ENCODE measurements at regions not wholly inside any gene's neighbourhood (a gene's known extent, or its start where the extent isn't known, plus 50 kb on each side); places are given as distances from the start of the nearest gene placed in this dataset.

DNA sequence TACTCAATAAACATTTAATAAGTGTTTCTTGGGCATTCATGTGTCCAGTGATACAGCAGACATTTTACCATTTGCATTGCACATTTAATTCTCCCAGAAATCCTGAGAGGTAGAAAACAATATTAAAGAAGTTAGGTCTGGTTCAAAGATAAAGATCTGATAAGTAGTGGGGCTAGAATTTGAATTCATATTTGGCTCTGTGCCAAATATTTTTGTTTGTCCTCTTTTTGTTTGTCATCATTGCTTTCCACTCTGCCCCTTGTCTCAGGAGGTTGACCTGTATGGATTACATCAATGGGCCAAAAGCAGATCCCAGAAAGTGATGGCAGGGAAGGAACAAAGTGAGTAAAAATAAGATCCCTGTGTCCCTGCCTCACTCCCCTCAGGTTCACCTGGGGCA, 441.9 kb upstream of the PKDCC start:
- H3K27ac ChIP-seq, result no peak overlapping the region
- TF ChIP-seq CTCF (IDR thresholded peaks at IDR 0.05), result no peak
- no peak overlapping the region for H3K4me3 ChIP-seq
- intact Hi-C loops (cut with DNase I), result no loop called here
- ATAC-seq (no peak), DNase-seq (no peak)
- H3K9me3 ChIP-seq, result no peaks in the 10 kb centered on the region
- no peaks in the 10 kb centered on the region for H3K36me3 ChIP-seq (ENCODE audit: insufficient read depth in 1 of 2, low read depth in 1 of 2)
- no peaks in the 10 kb centered on the region for H3K4me1 ChIP-seq
- H3K27me3 ChIP-seq (ENCODE audit: insufficient read depth in 3 of 3, low read length in 2 of 3), result no peaks in the 10 kb centered on the region

DNA sequence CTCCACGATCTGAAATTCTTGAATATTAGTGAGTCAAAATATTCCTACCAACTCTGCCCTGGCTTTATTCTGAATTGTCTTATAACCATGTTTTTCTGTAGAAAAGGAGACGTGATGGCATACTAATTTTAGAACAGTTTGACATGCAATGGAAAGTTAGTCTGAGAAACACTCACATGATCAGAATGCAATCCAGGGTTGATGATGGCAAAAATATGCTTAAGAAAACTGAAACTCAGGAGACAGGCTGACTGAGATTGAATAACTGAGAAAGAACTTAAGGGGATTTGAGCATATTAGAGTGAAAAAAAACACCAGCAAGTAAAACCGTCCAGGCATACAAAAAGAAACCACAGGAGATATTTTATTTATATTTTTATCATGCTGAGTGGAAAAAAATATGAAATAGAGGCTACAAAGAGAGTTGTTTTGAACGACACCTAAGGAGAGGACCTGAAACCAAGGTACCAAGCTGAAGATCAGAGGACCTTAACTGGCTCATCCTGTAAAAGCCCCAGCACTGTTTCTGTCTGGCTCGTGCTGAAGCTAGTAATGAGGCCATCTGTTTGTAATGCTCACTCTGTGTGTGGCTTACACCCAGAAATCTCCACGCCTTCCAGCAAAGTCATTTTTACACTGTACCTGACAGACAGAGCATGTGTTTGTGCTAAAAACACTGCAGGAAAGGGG, 437.2 kb upstream of the PKDCC start:
- DNase-seq, result no peak
- Histone ChIP-seq H3K36me3 (ENCODE audit: insufficient read depth in 1 of 2, low read depth in 1 of 2) (no peaks in the 10 kb centered on the region), H3K4me1 (no peaks in the 10 kb centered on the region), H3K4me3 (no peak overlapping the region), H3K9me3 (no peaks in the 10 kb centered on the region), H3K27me3 (ENCODE audit: insufficient read depth in 3 of 3, low read length in 2 of 3) (no peaks in the 10 kb centered on the region), H3K27ac (peak overlapping the region; percentile 32)
- 20 to 30% (median 23%) methylated on average over 6 of the region's 6 CpGs for WGBS, 3 donors
- no peak for TF ChIP-seq CTCF (IDR thresholded peaks at IDR 0.05)
- no peak for ATAC-seq
- intact Hi-C loops (cut with DNase I), result no loop called here

DNA sequence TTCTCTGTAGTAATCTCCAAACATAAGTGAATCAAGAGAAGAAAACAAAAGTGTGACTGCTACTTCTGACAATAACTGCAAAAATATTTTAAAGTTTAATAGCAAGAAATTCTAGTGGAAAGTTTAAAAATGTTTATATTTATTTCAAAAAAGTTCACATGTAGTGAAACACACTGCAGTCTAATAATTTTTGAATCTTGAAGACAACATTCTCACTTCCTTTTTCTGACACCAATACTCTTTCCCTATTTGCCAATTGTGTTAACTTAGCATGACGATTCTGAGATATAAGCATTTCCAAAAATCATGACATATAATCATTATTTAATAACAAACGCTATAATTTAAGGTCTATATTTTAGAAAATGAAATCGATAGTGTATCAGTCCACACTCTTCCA, 429.1 kb upstream of the PKDCC start:
- 70 to 87% (median 84%) methylated on average over 3 of the region's 3 CpGs for WGBS, 3 donors
- no peaks in the 10 kb centered on the region for H3K27me3 ChIP-seq (ENCODE audit: insufficient read depth in 3 of 3, low read length in 2 of 3)
- no peaks in the 10 kb centered on the region for H3K9me3 ChIP-seq
- no peaks in the 10 kb centered on the region for H3K4me1 ChIP-seq
- no peaks in the 10 kb centered on the region for H3K36me3 ChIP-seq (ENCODE audit: insufficient read depth in 1 of 2, low read depth in 1 of 2)
- intact Hi-C loops (cut with DNase I), result no loop called here
- no peak for TF ChIP-seq CTCF (IDR thresholded peaks at IDR 0.05)
- ATAC-seq (no peak), DNase-seq (no peak)
- no peak overlapping the region for H3K27ac ChIP-seq
- no peak overlapping the region for H3K4me3 ChIP-seq

DNA sequence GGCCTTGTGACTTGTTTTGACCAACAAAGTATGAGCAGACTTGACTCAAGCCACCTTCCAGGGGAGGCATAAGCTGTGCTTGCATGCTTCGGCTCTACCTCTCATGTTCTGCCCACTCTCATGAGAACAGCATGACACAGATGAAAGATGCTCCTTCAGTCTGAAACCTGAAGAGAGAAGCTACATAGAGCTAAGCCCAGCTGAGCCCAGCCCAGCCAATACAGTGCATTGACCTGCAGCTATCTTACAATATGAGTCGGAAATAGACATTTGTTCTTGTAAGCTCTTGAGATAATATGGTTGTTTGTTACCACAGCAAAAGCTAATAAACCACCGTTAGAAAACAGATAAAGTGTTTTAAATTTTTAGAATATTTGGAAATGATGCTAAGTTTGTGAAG, 426.7 kb upstream of the PKDCC start:
- Histone ChIP-seq H3K27me3 (ENCODE audit: insufficient read depth in 3 of 3, low read length in 2 of 3) (no peaks in the 10 kb centered on the region), H3K27ac (no peak overlapping the region), H3K4me3 (no peak overlapping the region), H3K4me1 (no peaks in the 10 kb centered on the region), H3K9me3 (no peaks in the 10 kb centered on the region), H3K36me3 (ENCODE audit: insufficient read depth in 1 of 2, low read depth in 1 of 2) (no peaks in the 10 kb centered on the region)
- intact Hi-C loops (cut with DNase I), result no loop called here
- no peak for DNase-seq
- no peak for ATAC-seq
- WGBS, 3 donors, result 80 to 88% (median 85%) methylated on average over 3 of the region's 3 CpGs
- no peak for TF ChIP-seq CTCF (IDR thresholded peaks at IDR 0.05)

- no peaks in the 10 kb centered on the region for H3K27me3 ChIP-seq (ENCODE audit: insufficient read depth in 3 of 3, low read length in 2 of 3)
- no peaks in the 10 kb centered on the region for H3K36me3 ChIP-seq (ENCODE audit: insufficient read depth in 1 of 2, low read depth in 1 of 2)
- WGBS, 3 donors, result 23 to 36% (median 26%) methylated on average over 3 of the region's 3 CpGs
- no peak for DNase-seq
- no peaks in the 10 kb centered on the region for H3K9me3 ChIP-seq
- no peak overlapping the region for H3K27ac ChIP-seq
- intact Hi-C loops (cut with DNase I), result no loop called here
- no peak overlapping the region for H3K4me3 ChIP-seq
- H3K4me1 ChIP-seq, result no peaks in the 10 kb centered on the region
- no peak for ATAC-seq
- TF ChIP-seq CTCF (IDR thresholded peaks at IDR 0.05), result no peak
Observed at GRCh38 chr2:41621563-41621962, 426.3 kb upstream of the PKDCC start.
